ENCODE measurements at regions not wholly inside any gene's neighbourhood (a gene's known extent, or its start where the extent isn't known, plus 50 kb on each side); places are given as distances from the start of the nearest gene placed in this dataset.

DNA sequence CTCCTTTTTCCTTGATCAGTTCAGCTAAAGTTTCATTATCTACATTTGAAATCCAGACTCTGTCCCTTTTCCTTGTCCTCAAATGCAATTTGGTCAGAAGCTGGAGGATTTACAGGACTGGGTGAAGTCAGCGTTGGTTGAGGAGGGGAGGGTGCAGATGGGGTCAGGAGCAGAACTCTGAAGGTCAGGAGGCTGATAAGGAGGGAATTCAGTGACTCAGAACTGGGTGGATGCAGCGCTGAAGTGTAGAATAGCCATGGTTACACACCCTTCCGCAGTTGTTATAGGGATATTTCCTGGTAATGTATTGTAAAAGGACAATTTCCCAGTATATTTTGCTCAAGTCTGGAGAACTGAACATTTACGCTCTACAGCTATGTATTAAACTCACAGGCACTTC, 133.1 kb upstream of the FOXA2 start:
- TF ChIP-seq, protein P1, sequence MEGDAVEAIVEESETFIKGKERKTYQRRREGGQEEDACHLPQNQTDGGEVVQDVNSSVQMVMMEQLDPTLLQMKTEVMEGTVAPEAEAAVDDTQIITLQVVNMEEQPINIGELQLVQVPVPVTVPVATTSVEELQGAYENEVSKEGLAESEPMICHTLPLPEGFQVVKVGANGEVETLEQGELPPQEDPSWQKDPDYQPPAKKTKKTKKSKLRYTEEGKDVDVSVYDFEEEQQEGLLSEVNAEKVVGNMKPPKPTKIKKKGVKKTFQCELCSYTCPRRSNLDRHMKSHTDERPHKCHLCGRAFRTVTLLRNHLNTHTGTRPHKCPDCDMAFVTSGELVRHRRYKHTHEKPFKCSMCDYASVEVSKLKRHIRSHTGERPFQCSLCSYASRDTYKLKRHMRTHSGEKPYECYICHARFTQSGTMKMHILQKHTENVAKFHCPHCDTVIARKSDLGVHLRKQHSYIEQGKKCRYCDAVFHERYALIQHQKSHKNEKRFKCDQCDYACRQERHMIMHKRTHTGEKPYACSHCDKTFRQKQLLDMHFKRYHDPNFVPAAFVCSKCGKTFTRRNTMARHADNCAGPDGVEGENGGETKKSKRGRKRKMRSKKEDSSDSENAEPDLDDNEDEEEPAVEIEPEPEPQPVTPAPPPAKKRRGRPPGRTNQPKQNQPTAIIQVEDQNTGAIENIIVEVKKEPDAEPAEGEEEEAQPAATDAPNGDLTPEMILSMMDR (conservative IDR thresholded peaks at IDR 0.05; ENCODE audit: control insufficient read depth, insufficient read depth, low read depth, low read length) = no peak
- H3K4me3 ChIP-seq (ENCODE audit: control insufficient read depth, low read depth, low read length) = no peak overlapping the region
- DNase-seq (ENCODE audit: low read depth) = no peak

DNA sequence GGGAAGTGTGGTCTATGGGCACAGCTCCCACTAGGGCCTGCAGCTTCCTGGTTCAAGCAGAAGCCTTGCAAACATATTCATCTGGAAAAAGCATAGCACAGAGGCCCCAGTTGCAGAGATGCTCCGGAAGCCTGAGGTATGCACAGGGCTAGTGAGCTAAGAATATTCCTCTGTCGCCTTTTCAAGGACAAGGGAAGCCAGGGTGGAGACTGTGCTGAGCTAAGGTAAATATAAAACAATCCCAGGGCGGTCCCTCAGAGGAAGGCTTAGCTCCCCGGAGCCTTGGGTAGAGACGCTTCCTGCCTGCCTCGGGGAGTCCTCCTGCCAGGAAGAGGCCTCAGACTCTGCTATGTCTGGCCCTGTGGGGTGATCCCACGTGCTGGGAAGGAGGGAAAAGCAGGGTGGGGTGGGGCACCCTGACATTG, 134.8 kb upstream of the FOXA2 start:
- no peak for DNase-seq (ENCODE audit: low read depth)
- no peak overlapping the region for H3K4me3 ChIP-seq (ENCODE audit: control insufficient read depth, low read depth, low read length)

DNA sequence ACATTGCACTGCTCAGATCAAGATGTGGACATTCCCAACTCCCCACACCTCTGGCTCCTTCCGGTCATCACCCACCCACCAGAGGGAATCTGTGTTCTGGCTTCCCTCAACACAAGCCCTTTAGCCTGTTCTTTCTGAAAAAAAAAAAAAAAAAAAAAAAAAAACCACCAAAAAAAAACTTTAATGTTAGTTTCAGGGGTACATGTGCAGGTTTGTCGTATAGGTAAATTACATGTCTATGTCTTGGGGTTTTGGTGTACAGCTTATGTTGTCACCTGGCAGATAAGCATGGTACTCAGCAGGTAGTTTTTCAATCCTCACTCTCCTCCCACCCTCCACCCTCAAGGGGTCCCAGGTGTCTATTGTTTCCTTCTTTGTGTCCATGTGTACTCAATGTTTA, 135.8 kb upstream of the FOXA2 start:
- TF ChIP-seq, protein P1 (conservative IDR thresholded peaks at IDR 0.05; ENCODE audit: control insufficient read depth, insufficient read depth, low read depth, low read length) = no peak
- no peak for DNase-seq (ENCODE audit: low read depth)
- H3K4me3 ChIP-seq (ENCODE audit: control insufficient read depth, low read depth, low read length) = no peak overlapping the region

More for the DNA sequence above, 134.8 kb upstream of the FOXA2 start:
- TF ChIP-seq, protein P1 (conservative IDR thresholded peaks at IDR 0.05; ENCODE audit: control insufficient read depth, insufficient read depth, low read depth, low read length) = no peak

DNA sequence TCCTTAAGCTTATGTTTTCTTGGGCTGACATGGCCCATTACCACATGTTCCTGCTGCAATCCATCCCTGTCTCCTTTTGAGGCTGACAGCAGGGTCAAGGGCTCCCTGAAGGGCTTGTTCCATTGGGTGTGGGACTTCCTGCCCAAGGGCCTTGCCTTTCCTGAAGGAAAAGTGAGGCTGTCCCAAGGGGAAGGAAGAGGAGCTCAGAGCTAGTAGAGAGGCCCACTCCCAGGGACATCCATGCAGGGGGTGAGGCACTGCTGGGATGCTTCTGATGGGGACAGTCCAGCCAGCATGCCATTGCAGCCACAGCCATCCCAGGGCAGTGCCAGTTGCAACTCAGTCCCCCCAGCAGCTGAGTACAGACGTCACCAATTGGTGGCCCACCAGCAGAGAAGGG, 138.4 kb upstream of the FOXA2 start:
- H3K4me3 ChIP-seq (ENCODE audit: control insufficient read depth, low read depth, low read length) = no peak overlapping the region
- TF ChIP-seq, protein P1 (conservative IDR thresholded peaks at IDR 0.05; ENCODE audit: control insufficient read depth, insufficient read depth, low read depth, low read length) = no peak
- DNase-seq (ENCODE audit: low read depth) = no peak

DNA sequence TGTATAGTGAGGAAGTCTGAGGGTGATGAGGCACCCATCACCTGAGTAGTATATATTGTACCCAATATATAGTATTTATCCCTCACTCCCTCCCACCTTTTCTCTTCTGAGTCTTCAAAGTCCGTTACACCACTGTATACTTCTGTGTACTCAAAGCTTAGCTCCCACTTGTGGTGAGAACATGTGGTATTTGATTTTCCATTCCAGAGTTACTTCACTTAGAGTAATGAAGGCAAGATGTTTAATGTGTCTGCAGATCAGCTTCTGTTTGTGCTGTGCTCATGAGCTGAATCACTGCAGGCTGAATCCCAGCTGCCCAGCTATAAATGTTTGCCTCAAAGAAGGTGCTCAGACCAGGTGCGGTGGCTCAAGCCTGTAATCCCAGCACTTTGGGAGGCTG, 139.3 kb upstream of the FOXA2 start:
- H3K4me3 ChIP-seq (ENCODE audit: control insufficient read depth, low read depth, low read length) = no peak overlapping the region
- TF ChIP-seq, protein P1 (conservative IDR thresholded peaks at IDR 0.05; ENCODE audit: control insufficient read depth, insufficient read depth, low read depth, low read length) = peak; percentile 6
- peak; percentile 70 for DNase-seq (ENCODE audit: low read depth)

DNA sequence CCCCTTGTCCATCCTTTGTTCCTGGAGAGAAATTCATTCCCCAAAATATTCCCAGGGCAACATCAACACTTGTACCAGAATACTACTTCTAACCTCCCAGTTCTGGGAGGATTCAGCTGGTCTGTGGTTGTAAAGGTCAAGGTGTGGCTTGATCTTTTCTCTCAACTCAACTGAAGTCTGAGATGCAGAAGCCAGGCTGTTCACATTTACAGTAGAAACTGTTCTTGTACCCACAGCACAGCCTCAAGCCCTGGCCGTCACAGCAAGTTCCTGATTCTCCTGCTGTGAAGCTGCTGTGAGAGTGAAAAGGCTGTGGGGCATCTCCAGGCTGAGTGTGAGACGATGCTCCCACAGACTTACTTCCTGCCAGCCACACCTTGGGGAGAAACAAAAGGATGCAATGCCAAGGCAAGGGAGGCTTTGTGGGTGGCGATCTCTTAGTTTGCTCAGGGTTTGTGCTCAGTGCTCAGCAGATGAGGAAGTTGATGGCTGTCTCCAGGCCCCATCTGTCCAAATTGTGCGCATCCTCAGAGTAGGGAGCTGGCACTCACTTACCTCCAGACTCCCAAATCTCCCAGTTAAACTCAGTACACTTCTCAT, 143.9 kb upstream of the FOXA2 start:
- TF ChIP-seq, protein P1 (conservative IDR thresholded peaks at IDR 0.05; ENCODE audit: control insufficient read depth, insufficient read depth, low read depth, low read length) = no peak
- no peak for DNase-seq (ENCODE audit: low read depth)
- H3K4me3 ChIP-seq (ENCODE audit: control insufficient read depth, low read depth, low read length) = no peak overlapping the region

DNA sequence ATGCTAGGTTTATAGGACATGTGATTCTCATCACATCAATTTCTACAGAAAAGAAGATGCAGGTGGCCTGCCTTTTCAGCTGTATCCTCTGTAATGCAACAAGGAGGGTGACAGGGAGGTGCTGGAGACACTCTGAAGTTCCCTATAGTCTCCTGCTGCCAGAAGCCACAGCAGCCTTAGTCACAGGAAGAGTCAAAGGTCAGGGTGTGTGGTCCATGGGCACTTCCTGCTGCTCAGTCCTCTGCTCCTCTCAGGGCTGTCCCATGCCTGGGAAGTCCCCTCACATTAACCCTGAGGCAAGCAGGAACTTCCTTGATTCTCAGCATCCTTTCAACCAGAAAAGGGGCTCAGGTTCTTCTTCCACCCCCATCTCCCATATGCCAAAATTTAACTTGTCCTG, 144.8 kb upstream of the FOXA2 start:
- no peak overlapping the region for H3K4me3 ChIP-seq (ENCODE audit: control insufficient read depth, low read depth, low read length)
- TF ChIP-seq, protein P1 (conservative IDR thresholded peaks at IDR 0.05; ENCODE audit: control insufficient read depth, insufficient read depth, low read depth, low read length) = no peak
- peak; percentile 15 for DNase-seq (ENCODE audit: low read depth)
